SK-N-SH treated with all-trans-retinoic acid at 6 μM for 48 hours (cell line): ENCODE measurements at regions not wholly inside any gene's neighbourhood (a gene's known extent, or its start where the extent isn't known, plus 50 kb on each side); places are given as distances from the start of the nearest gene placed in this dataset.

ENCODE experiments used
- ATAC-seq: fragments of 200-7000 bp; cut with Tn5 transposase; 3 replicates; pipeline ENCODE4 v1.9.1; 2020; ENCODE audit warnings: mild to moderate bottlenecking, moderate library complexity
- ARNTL ChIP-seq: fragments of 450-650 bp; formaldehyde crosslinking; IDR thresholded peaks from 2 replicates; pipeline ENCODE4 v1.5.0; 2020; ENCODE audit warnings: low read depth, mild to moderate bottlenecking, moderate library complexity, borderline replicate concordance
- BACH2 ChIP-seq: fragments of 250-450 bp; sonication (Bioruptor Pico); IDR thresholded peaks from 2 replicates; pipeline ENCODE4 v1.9.0; 2021; ENCODE audit warnings: mild to moderate bottlenecking, borderline replicate concordance
- CSDC2 ChIP-seq: fragments of 250-450 bp; sonication (Bioruptor Pico); IDR thresholded peaks from 2 replicates; pipeline ENCODE4 v1.5.0; 2020; ENCODE audit warnings: mild to moderate bottlenecking, moderate library complexity
- ESRRG ChIP-seq: fragments of 250-450 bp; sonication (Bioruptor Pico); IDR thresholded peaks from 2 replicates; pipeline ENCODE4 v1.6.1; 2021; ENCODE audit warnings: mild to moderate bottlenecking
- GLIS3 ChIP-seq: fragments of 250-450 bp; sonication (Bioruptor Pico); IDR thresholded peaks from 2 replicates; pipeline ENCODE4 v1.5.0; 2020; ENCODE audit warnings: mild to moderate bottlenecking, moderate library complexity
- ISL1 ChIP-seq: fragments of 250-450 bp; sonication (Bioruptor Pico); IDR thresholded peaks from 2 replicates; pipeline ENCODE4 v2.1.2; 2022; ENCODE audit warnings: mild to moderate bottlenecking, moderate library complexity
- OSR1 ChIP-seq: fragments of 250-450 bp; sonication (Bioruptor Pico); IDR thresholded peaks from 2 replicates; pipeline ENCODE4 v1.8.0; 2022; ENCODE audit warnings: moderate library complexity, mild to moderate bottlenecking, inconsistent platforms
- RARB ChIP-seq: fragments of 250-450 bp; sonication (Bioruptor Pico); IDR thresholded peaks from 2 replicates; pipeline ENCODE4 v1.8.0; 2021; ENCODE audit warnings: mild to moderate bottlenecking, moderate library complexity
- SNAI2 ChIP-seq: fragments of 250-450 bp; sonication (Bioruptor Pico); IDR thresholded peaks from 2 replicates; pipeline ENCODE4 v1.5.0; 2020; ENCODE audit warnings: mild to moderate bottlenecking, moderate library complexity
- TCF4 ChIP-seq: fragments of 250-450 bp; sonication (Bioruptor Pico); IDR thresholded peaks from 2 replicates; pipeline ENCODE4 v1.8.0; 2021; ENCODE audit warnings: mild to moderate bottlenecking, moderate library complexity, borderline replicate concordance
- TOX ChIP-seq: fragments of 250-450 bp; sonication (Bioruptor Pico); IDR thresholded peaks from 2 replicates; pipeline ENCODE4 v1.8.0; 2021; ENCODE audit warnings: mild to moderate bottlenecking, moderate library complexity, borderline replicate concordance
- ZC3H10 ChIP-seq: fragments of 250-450 bp; sonication (Bioruptor Pico); IDR thresholded peaks from 2 replicates; pipeline ENCODE4 v1.5.1; 2021; ENCODE audit warnings: mild to moderate bottlenecking, moderate library complexity
- ZFP3 ChIP-seq: fragments of 250-450 bp; sonication (Bioruptor Pico); IDR thresholded peaks from 2 replicates; pipeline ENCODE4 v1.5.0; 2020; ENCODE audit warnings: mild to moderate bottlenecking, moderate library complexity
- ZFP30 ChIP-seq: fragments of 450-650 bp; formaldehyde crosslinking; IDR thresholded peaks from 2 replicates; pipeline ENCODE4 v1.5.0; 2022; ENCODE audit warnings: mild to moderate bottlenecking, moderate library complexity
- ZNF565 ChIP-seq: fragments of 450-650 bp; formaldehyde crosslinking; conservative IDR thresholded peaks from 2 replicates; pipeline ENCODE4 v1.5.0; 2020; ENCODE audit warnings: low read depth, mild to moderate bottlenecking, moderate library complexity
- ZNF8 ChIP-seq: fragments of 450-650 bp; formaldehyde crosslinking; IDR thresholded peaks from 2 replicates; pipeline ENCODE4 v1.5.0; 2020; ENCODE audit warnings: mild to moderate bottlenecking, moderate library complexity
- TF ChIP-seq, protein P1 (sequence below): fragments of 250-450 bp; sonication (Bioruptor Pico); IDR thresholded peaks from 2 replicates; pipeline ENCODE4 v1.5.0; 2020; ENCODE audit warnings: mild to moderate bottlenecking, moderate library complexity
- TF ChIP-seq, protein P2 (sequence below): fragments of 250-450 bp; sonication (Bioruptor Pico); IDR thresholded peaks from 2 replicates; pipeline ENCODE4 v1.5.1; 2021; ENCODE audit warnings: mild to moderate bottlenecking, moderate library complexity
- TF ChIP-seq, protein P3 (sequence below): fragments of 250-450 bp; sonication (Bioruptor Pico); IDR thresholded peaks from 2 replicates; pipeline ENCODE4 v1.8.0; 2020; ENCODE audit warnings: mild to moderate bottlenecking, moderate library complexity, borderline replicate concordance
- TF ChIP-seq, protein P4 (sequence below): fragments of 250-450 bp; sonication (Bioruptor Pico); IDR thresholded peaks from 2 replicates; pipeline ENCODE4 v1.5.1; 2020; ENCODE audit warnings: low read depth, mild to moderate bottlenecking, moderate library complexity

DNA sequence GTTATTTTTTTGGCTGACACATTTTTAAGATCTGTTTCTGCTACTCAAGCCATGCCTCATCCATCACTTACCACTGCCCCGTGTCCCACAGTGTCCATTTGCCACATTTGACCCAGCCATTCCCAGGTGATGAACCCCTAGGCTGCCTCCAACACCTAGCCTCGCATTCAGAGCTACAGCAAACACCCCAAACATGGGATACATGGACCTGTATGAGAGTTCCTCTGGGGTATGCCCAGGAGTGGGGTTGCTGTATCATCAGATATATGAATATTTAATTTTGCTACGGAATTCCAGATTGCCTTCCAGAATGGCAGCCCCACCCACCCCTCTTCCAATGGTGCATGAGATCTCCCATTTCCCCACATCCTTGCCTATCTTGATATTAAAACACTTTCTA, 190.1 kb upstream of the RNF32 start:
- ATAC-seq: no peak
- TF ChIP-seq, protein P1, sequence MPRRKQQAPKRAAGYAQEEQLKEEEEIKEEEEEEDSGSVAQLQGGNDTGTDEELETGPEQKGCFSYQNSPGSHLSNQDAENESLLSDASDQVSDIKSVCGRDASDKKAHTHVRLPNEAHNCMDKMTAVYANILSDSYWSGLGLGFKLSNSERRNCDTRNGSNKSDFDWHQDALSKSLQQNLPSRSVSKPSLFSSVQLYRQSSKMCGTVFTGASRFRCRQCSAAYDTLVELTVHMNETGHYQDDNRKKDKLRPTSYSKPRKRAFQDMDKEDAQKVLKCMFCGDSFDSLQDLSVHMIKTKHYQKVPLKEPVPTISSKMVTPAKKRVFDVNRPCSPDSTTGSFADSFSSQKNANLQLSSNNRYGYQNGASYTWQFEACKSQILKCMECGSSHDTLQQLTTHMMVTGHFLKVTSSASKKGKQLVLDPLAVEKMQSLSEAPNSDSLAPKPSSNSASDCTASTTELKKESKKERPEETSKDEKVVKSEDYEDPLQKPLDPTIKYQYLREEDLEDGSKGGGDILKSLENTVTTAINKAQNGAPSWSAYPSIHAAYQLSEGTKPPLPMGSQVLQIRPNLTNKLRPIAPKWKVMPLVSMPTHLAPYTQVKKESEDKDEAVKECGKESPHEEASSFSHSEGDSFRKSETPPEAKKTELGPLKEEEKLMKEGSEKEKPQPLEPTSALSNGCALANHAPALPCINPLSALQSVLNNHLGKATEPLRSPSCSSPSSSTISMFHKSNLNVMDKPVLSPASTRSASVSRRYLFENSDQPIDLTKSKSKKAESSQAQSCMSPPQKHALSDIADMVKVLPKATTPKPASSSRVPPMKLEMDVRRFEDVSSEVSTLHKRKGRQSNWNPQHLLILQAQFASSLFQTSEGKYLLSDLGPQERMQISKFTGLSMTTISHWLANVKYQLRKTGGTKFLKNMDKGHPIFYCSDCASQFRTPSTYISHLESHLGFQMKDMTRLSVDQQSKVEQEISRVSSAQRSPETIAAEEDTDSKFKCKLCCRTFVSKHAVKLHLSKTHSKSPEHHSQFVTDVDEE (CRISPR knock-in tag): no peak
- no peak for TF ChIP-seq GLIS3 (CRISPR knock-in tag)

DNA sequence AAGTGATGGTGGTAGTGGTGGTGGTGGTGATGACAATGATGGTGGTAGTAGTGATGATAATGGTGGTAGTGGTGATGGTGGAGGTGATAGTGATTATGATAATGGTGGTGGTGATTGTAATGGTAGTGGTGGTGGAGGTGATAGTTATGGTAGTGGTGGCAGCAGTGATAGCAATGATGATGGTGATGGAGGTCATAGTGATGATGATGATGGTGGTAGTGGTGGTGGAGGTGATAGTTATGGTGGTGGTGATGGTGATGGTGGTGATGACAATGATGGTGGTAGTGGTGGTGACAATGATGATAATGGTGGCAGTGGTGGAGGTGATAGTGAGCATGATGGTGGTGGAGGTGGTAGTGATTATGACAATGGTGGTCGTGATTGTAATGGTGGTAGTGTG, 191.7 kb upstream of the RNF32 start:
- no peak for ATAC-seq
- TF ChIP-seq ZNF8 (CRISPR knock-in tag) (no peak), ESRRG (CRISPR knock-in tag) (no peak), TOX (no peak), ZFP3 (CRISPR knock-in tag) (no peak), TCF4 (CRISPR knock-in tag) (no peak), GLIS3 (CRISPR knock-in tag) (no peak), BACH2 (CRISPR knock-in tag) (no peak), SNAI2 (CRISPR knock-in tag) (no peak), ZFP30 (CRISPR knock-in tag) (no peak), ZNF565 (CRISPR knock-in tag) (no peak), ISL1 (no peak), RARB (CRISPR knock-in tag) (no peak), ARNTL (no peak)
- TF ChIP-seq, protein P1 (CRISPR knock-in tag): no peak
- TF ChIP-seq, protein P2, sequence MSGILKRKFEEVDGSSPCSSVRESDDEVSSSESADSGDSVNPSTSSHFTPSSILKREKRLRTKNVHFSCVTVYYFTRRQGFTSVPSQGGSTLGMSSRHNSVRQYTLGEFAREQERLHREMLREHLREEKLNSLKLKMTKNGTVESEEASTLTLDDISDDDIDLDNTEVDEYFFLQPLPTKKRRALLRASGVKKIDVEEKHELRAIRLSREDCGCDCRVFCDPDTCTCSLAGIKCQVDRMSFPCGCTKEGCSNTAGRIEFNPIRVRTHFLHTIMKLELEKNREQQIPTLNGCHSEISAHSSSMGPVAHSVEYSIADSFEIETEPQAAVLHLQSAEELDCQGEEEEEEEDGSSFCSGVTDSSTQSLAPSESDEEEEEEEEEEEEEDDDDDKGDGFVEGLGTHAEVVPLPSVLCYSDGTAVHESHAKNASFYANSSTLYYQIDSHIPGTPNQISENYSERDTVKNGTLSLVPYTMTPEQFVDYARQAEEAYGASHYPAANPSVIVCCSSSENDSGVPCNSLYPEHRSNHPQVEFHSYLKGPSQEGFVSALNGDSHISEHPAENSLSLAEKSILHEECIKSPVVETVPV (CRISPR knock-in tag): no peak
- TF ChIP-seq, protein P3, sequence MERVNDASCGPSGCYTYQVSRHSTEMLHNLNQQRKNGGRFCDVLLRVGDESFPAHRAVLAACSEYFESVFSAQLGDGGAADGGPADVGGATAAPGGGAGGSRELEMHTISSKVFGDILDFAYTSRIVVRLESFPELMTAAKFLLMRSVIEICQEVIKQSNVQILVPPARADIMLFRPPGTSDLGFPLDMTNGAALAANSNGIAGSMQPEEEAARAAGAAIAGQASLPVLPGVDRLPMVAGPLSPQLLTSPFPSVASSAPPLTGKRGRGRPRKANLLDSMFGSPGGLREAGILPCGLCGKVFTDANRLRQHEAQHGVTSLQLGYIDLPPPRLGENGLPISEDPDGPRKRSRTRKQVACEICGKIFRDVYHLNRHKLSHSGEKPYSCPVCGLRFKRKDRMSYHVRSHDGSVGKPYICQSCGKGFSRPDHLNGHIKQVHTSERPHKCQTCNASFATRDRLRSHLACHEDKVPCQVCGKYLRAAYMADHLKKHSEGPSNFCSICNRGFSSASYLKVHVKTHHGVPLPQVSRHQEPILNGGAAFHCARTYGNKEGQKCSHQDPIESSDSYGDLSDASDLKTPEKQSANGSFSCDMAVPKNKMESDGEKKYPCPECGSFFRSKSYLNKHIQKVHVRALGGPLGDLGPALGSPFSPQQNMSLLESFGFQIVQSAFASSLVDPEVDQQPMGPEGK (CRISPR knock-in tag): no peak

DNA sequence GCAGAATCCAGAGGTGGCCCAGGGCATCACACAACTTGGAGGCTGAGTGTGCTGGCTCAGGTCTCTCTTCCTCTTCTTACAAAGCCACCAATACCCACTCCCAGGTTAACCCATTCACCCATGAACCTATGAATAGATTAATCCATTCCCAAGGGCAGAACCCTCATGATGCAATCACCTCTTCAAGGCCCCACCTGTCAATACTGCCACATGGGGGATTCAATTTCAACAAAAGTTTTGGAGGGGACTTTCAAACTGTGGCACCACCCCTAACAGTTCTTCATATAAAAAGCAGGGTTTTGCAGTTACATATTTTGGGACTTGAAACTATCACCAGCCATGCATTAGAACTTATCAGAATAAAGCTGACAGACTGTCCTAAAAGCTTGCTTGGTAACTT, 193.6 kb upstream of the RNF32 start:
- no peak for TF ChIP-seq ZNF8 (CRISPR knock-in tag)
- TF ChIP-seq ARNTL: no peak
- TF ChIP-seq, protein P4, sequence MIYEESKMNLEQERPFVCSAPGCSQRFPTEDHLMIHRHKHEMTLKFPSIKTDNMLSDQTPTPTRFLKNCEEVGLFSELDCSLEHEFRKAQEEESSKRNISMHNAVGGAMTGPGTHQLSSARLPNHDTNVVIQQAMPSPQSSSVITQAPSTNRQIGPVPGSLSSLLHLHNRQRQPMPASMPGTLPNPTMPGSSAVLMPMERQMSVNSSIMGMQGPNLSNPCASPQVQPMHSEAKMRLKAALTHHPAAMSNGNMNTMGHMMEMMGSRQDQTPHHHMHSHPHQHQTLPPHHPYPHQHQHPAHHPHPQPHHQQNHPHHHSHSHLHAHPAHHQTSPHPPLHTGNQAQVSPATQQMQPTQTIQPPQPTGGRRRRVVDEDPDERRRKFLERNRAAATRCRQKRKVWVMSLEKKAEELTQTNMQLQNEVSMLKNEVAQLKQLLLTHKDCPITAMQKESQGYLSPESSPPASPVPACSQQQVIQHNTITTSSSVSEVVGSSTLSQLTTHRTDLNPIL (CRISPR knock-in tag): no peak
- no peak for TF ChIP-seq RARB (CRISPR knock-in tag)
- no peak for TF ChIP-seq ZNF565 (CRISPR knock-in tag)
- TF ChIP-seq GLIS3 (CRISPR knock-in tag): no peak
- TF ChIP-seq ZFP30 (CRISPR knock-in tag): no peak
- no peak for TF ChIP-seq OSR1
- TF ChIP-seq TOX: no peak
- no peak for TF ChIP-seq ZC3H10
- TF ChIP-seq CSDC2 (CRISPR knock-in tag): no peak
- ATAC-seq: no peak
